8988T (cell line): ENCODE measurements at regions not wholly inside any gene's neighbourhood (a gene's known extent, or its start where the extent isn't known, plus 50 kb on each side); places are given as distances from the start of the nearest gene placed in this dataset.

Source experiments
- DNase-seq: peaks from one replicate; pipeline ENCODE4 v3.0.0; 2011

- no peak for DNase-seq
Measured at GRCh38 chr3:103385961-103386656, 951.3 kb downstream of the ZPLD1 start.

- no peak for DNase-seq
Measured at GRCh38 chr3:103388214-103388613, 953.4 kb downstream of the ZPLD1 start.

DNA sequence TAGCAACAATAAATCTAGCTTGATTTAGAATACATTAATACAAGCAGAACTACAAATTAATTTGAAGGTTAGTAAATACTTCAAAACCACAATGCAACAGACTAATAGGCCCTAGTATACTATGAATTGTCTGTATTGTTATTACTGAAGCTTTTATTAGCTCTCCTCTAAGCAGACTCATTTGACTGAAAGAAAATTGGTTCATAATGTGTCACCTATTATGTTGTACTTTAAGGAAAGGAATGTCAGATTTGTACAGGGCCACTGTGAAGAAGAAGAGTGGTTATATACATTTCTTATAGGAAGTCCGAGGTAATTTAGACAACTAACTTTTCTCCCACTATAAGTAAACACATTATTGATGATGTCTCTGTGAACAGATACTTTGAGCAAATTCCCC is 954.5 kb downstream of the ZPLD1 start:
- DNase-seq, result no peak

- no peak for DNase-seq
Measured at GRCh38 chr3:103393395-103394186, 958.8 kb downstream of the ZPLD1 start.

GRCh38 chr3:103403191-103403590 is 968.4 kb downstream of the ZPLD1 start:
- DNase-seq, result no peak

GRCh38 chr3:103406320-103406850 is 971.6 kb downstream of the ZPLD1 start:
- DNase-seq, result no peak

GRCh38 chr3:103410231-103410630 is 975.4 kb downstream of the ZPLD1 start:
- no peak for DNase-seq

- no peak for DNase-seq
Measured at GRCh38 chr3:103421460-103421859, 986.6 kb downstream of the ZPLD1 start.

GRCh38 chr3:103437883-103438282 is 1003.1 kb downstream of the ZPLD1 start:
- DNase-seq, result no peak

DNA sequence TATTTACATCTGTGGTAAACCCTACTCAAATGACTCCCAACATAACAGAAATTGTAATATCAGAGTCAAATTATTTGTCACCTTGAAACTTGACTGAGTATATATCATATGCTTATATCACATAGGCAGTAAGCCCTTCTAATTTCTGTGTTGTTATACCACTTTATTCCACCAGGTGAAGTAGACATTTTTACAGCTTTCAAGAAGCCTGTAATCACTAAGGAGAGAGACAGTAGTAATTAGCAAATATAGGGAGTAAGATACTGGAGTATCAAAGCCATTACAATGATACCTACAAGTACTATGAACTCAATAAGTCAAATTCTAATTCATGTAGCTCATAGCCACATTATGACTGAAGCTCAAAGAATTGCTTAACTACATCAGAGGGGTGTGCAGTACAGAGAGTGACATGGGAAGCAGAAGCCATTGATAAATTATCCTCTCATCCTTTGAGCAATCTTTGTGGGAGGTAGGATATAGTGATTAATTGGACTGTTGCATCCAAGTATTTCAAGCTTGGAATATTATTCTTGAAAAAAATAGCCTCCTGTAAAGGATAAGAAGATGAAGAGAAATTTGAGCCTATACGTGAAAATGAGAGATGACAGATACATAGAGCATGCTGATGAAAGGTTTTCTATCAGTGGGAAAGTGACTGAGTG is 1005.9 kb downstream of the ZPLD1 start:
- DNase-seq, result no peak

DNA sequence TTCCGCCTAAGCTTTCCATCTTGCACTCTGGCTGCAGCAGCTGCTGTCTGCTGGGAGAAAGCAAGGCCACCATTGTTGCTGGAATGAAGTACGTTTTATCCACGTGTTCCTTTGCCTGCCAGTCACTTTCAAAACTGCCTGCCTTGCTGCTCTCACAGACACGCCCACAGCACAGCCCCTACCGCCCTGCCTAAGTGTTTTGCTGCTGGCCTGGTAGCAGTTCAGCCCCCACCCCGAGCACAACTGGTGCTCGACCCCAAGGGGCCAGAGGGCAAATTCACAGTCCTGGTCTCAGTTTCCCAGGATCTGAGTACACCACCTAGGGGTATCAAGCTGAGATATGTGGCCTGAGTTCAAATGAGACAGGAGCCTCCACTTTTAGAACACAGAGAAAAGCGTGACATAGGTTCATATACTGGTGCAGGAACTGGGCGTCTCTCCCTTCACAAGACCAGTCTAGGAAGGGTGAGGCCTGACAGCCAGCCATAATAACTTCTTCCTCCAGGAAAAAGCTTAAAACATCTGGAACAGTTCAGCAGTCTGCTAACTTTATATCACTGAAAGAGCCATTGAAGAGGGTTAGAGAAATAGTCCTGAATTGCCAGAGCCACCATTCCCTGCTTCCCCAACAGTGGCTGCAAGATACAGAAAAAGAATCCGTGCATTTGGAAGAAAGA is 1012.3 kb downstream of the ZPLD1 start:
- DNase-seq, result no peak

- no peak for DNase-seq
Measured at GRCh38 chr3:103453152-103453551, 1018.3 kb downstream of the ZPLD1 start.

GRCh38 chr3:103459815-103460214 is 1025.0 kb downstream of the ZPLD1 start:
- no peak for DNase-seq

GRCh38 chr3:103470498-103470897 is 1035.7 kb downstream of the ZPLD1 start:
- DNase-seq, result no peak

GRCh38 chr3:103494011-103494410 is 1059.2 kb downstream of the ZPLD1 start:
- no peak for DNase-seq

- DNase-seq, result no peak
Measured at GRCh38 chr3:103494512-103494911, 1059.7 kb downstream of the ZPLD1 start.

DNA sequence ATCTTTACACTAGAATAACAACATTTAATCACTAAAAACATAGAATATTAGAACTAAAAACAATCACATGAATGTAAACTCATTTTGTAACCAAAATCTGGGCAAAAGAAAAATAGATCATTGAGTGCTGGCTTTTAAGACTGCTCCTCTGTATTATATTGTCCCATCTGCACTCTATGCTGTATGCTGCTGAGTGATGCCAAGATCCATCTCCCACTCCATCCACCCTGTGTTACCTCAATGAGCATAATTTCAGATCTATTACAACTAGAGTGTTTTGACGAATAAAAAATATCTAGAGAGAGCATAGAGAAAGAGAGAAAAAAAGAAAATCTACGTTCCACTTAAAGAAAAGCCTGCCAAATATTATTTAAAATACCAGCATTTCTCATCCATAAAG is 1060.4 kb downstream of the ZPLD1 start:
- DNase-seq, result no peak

DNA sequence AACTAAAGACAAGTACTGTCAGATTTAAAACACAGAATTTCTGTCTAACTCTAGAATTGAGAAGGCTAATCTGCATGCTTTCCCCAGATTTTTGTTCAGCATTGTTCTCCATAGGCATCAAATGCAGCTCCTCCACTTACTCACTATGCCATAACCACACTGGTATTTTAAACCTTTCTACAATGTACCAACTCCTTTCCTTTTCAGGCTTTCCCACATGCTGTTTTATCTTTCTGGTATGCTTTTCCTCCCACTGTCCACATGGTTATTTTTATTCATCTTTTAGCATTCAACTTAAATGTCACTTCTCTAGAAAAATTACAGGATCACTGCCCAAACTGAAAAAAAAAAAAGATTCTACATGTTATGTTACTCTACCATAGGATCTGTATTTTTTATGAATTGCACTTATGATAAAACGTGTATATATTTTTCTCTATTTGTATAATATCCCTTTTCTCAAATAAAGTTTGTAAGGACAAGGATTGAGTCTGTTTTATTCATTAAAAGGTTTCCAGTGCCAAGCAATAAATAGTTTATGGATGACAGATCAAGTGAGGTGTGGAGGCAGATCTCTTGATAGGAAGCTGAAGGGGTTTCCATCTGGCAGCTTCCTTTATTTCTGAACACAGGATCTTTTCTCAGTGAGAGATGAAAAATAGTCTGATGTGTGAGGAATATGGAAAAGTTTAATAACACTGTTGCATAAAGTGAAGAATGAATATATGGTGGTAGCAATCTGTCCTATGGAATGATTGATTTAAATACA is 1064.5 kb downstream of the ZPLD1 start:
- no peak for DNase-seq

DNA sequence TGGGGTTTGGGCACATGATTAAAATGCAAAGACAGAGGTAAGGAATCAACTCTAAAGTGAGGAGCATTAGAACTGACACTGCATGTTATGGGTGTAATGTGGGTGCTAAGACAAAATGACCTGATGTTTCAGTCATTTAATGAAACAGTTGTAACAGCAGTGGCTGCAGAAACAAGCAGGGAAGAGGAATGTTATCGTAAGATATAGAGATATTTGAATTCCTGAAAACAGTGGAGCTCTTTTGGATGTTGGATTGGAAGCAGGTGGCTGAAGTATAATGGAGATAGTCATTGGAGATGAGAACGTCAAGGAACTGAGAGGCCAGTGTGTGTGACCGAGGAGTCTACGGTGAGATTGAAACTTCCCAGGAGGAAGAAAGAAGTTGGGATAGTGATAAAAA is 1065.2 kb downstream of the ZPLD1 start:
- no peak for DNase-seq

- no peak for DNase-seq
Measured at GRCh38 chr3:103510760-103511159, 1075.9 kb downstream of the ZPLD1 start.

GRCh38 chr3:103511891-103512290 is 1077.1 kb downstream of the ZPLD1 start:
- DNase-seq, result no peak

DNA sequence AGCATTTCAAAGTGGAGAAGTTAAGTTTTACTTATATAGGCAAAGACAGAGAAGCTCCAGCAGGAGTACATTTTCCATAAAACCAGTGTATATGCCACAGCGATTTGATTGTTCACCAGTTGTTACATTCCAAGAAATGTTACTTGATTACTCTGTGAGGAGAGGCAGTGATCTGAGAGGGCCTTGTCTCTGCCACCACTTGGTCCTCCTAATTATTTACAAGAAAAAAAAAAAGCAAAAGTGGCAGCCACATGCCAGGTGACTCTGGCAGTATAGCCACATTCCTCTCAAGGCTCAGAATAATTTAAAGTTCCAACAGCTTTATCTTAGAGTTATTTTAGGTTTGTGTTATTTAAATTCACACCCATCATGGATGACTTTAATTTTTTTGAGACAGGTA is 1077.8 kb downstream of the ZPLD1 start:
- no peak for DNase-seq
